PFSK-1 (cell line): ENCODE measurements at regions not wholly inside any gene's neighbourhood (a gene's known extent, or its start where the extent isn't known, plus 50 kb on each side); places are given as distances from the start of the nearest gene placed in this dataset.

Experiments
- FOXP2 ChIP-seq: optimal IDR thresholded peaks from 2 replicates; pipeline ENCODE3; 2011; ENCODE audit warnings: borderline replicate concordance, control low read depth, inconsistent platforms; ENCODE audit not compliant: insufficient read depth; ENCODE audit errors: extremely low read length, extremely low read depth
- POLR2AphosphoS5 ChIP-seq: IDR thresholded peaks from 2 replicates; pipeline ENCODE4 v1.6.1; 2012; ENCODE audit warnings: low read depth, mild to moderate bottlenecking, control low read depth, low read length, moderate library complexity
- SIN3A ChIP-seq: IDR thresholded peaks from 2 replicates; pipeline ENCODE4 v1.6.1; 2012; ENCODE audit warnings: mild to moderate bottlenecking, low read length, moderate library complexity, borderline replicate concordance; ENCODE audit not compliant: insufficient read depth
- TAF1 ChIP-seq: IDR thresholded peaks from 2 replicates; pipeline ENCODE4 v1.6.1; 2012; ENCODE audit warnings: low read length, control low read depth, borderline replicate concordance; ENCODE audit not compliant: insufficient read depth
- TF ChIP-seq, protein P1 (sequence below), 2 experiments: IDR thresholded peaks; 2 replicates each; pipeline versions ENCODE4 v1.6.1 to v1.8.0; 2011 to 2012; ENCODE audit warnings: low read depth in 2 of 2, low read length in 2 of 2, control low read depth in 1 of 2, inconsistent platforms in 1 of 2, mild to moderate bottlenecking in 1 of 2, moderate library complexity in 1 of 2; ENCODE audit not compliant: insufficient read depth in 1 of 2

DNA sequence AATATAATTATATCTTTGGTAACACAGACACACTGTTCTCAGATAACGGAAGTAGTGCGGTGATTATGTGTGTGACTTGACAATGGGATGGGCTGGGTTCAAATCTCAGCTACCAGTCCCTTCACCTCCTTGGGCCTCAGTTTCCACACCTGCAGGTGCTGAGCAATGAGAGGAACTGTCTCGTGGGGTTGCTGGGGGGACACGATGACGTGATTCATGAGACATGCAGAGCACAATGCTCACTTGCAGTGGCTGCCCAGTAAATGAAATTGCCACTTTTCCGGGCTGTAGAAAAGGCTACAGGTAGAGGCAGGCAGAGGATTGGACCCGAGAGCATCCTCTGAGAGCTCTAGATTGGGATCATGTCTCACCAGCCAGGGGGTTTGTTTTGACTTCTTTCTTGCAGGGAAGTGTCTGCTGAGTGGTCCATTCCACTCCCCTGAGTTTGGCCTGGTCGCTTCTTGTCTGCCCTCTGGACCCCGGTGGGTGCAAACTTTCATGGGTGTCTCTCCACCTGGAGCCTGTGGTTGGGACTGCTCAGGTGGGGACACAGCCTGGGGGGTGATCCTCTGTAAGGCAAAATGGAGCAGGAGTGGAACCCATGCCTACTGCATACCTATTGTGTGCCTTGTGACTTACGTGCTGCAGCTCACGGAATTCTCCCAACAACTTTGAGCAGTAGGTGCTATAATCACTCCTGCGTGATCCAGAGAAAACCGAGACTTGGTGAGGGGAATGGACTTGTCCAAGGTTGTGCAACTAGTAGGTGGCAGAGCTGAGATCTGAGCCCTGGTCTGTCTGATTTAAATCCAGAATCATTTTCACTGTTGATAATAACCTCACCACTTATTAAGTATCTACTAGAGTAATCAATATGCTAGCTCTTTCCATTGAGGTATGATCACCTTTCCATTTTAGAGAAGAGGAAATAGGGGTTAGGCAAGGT lies 147.2 kb downstream of the CEBPB start:
- TF ChIP-seq SIN3A (no peak), POLR2AphosphoS5 (no peak), FOXP2 (no peak)
- TF ChIP-seq, protein P1, sequence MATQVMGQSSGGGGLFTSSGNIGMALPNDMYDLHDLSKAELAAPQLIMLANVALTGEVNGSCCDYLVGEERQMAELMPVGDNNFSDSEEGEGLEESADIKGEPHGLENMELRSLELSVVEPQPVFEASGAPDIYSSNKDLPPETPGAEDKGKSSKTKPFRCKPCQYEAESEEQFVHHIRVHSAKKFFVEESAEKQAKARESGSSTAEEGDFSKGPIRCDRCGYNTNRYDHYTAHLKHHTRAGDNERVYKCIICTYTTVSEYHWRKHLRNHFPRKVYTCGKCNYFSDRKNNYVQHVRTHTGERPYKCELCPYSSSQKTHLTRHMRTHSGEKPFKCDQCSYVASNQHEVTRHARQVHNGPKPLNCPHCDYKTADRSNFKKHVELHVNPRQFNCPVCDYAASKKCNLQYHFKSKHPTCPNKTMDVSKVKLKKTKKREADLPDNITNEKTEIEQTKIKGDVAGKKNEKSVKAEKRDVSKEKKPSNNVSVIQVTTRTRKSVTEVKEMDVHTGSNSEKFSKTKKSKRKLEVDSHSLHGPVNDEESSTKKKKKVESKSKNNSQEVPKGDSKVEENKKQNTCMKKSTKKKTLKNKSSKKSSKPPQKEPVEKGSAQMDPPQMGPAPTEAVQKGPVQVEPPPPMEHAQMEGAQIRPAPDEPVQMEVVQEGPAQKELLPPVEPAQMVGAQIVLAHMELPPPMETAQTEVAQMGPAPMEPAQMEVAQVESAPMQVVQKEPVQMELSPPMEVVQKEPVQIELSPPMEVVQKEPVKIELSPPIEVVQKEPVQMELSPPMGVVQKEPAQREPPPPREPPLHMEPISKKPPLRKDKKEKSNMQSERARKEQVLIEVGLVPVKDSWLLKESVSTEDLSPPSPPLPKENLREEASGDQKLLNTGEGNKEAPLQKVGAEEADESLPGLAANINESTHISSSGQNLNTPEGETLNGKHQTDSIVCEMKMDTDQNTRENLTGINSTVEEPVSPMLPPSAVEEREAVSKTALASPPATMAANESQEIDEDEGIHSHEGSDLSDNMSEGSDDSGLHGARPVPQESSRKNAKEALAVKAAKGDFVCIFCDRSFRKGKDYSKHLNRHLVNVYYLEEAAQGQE (IDR thresholded peaks at IDR 0.05; ENCODE audit: insufficient read depth in 1 of 2, low read depth in 2 of 2, low read length in 2 of 2), result no peak

DNA sequence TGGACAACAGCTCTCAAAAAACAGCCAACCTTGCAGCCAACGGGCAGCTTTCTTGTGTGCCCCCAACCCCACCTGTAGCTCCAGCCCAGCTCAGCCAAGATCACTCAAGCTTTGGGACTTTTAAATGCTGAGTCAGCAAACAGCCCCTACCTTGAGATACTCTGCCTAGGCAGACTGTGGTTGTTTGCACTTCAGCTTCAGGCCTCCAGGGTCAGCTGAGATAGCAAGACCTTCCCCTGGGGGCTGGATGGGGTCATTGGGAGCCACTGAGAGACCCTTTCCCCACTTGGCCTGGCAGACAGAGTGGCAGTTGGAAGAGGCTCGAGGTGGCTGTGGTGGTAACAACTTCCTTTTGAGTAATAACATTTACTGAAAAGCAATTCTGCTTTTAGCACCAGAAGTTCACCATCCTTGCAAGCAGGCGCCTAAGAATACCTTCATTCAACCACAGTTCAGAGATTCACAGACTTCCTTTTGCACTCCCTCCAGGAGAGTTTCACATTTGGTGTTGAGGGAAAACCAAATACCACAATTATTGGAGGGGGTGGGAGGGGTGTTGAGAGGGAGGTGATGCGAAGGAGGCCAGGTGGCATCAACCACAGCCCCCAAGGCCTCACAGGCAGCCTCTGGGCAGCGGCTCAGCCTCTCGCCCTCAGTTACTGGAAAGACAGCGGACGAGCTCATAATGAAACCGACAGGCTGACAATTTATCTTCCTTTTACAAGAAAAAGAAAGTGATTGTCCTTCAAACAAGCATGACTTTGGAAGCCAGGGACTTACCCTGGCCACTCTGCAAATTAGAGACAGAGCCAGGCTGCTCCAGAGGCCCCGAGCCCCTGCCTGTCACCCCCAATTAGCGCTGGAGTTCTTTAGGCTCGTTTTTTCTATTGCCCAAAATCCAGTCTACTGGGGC lies 148.1 kb downstream of the CEBPB start:
- TF ChIP-seq TAF1 (no peak), SIN3A (no peak), FOXP2 (no peak), POLR2AphosphoS5 (no peak)
- TF ChIP-seq, protein P1 (IDR thresholded peaks at IDR 0.05; ENCODE audit: insufficient read depth in 1 of 2, low read depth in 2 of 2, low read length in 2 of 2), result no peak

DNA sequence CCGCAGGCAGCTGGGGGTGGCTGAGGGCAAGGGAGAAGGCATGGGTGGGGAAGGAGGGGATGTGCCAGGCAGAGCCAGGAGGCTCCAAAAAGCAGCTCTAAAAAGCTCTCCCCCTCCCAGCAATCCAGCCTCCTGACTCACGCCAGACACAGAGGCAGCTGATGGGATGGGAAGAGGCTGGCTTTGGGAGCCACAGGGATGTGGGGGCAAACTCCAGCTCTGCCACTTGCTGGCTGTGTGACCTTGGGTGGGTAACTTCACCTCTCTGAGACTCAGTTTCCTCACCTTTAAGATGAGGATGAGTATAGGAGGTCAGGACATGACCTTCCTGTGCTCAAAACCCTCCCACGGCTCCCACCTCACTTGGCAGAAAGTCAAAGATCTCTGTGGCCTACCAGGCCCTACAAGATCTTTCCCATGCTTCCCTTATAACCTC lies 148.9 kb downstream of the CEBPB start:
- TF ChIP-seq POLR2AphosphoS5 (no peak), SIN3A (no peak), FOXP2 (no peak)
- TF ChIP-seq, protein P1 (IDR thresholded peaks at IDR 0.05; ENCODE audit: insufficient read depth in 1 of 2, low read depth in 2 of 2, low read length in 2 of 2), result no peak

DNA sequence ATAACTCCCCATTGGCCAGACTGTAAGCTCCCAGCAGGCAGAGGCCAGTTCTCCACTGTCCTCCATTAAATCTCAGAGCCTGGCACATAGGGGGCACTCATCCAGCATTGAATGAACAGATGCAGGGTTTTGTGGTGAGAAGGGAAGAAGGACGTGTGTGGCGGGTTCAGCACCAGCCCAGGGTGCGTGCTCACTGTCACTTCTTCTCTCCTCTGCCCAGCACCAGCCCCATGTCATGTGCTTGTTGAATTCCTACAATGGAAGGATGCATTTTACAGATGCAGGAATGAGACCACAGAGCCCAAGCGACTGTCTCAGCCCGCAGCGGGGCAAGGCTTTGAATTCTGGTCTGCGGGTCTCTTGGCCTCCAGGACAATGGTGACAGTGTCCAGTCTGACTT lies 149.9 kb downstream of the CEBPB start:
- no peak for TF ChIP-seq FOXP2
- TF ChIP-seq, protein P1 (IDR thresholded peaks at IDR 0.05; ENCODE audit: insufficient read depth in 1 of 2, low read depth in 2 of 2, low read length in 2 of 2), result no peak
- TF ChIP-seq POLR2AphosphoS5, result no peak
- TF ChIP-seq TAF1, result no peak
- TF ChIP-seq SIN3A, result no peak
